ENCODE measurements at regions not wholly inside any gene's neighbourhood (a gene's known extent, or its start where the extent isn't known, plus 50 kb on each side); places are given as distances from the start of the nearest gene placed in this dataset.
"Not testable (repeated sequence)": the region's sequence is repeated elsewhere in the genome, so short reads cannot be mapped to it uniquely, and the experiment has no call there.

DNA sequence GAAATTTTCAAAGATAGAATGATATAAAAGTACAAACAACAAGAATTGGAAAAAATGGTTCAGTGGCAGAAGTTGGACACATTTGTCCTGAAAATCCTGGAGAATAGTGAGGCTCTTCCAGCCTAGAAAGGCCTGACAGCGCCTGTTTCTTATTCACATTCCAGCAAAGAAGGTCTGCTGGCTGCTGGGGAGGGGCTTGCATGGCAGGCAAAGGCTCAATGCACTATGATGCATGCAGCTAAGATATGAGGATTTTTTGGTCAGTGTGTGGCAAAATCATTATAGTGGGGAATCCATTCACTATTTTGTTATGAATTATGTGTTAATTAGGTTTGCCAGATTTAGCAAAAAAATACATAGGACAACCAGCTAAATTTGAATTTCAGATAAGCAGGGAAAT lies 243.9 kb upstream of the SLC30A5 start:
- H3K4me3 ChIP-seq (ENCODE audit: low read depth, poor library complexity, severe bottlenecking), result no peak overlapping the region
- intact Hi-C loops (cut with DNase I; ENCODE audit: low total_unique reads), result no loop called here
- 89 to 90% methylated on average over 1 of the region's 1 CpG for WGBS, 2 donors
- no peak for DNase-seq (ENCODE audit: low spot score in 2 of 2)
- TF ChIP-seq, protein P1, sequence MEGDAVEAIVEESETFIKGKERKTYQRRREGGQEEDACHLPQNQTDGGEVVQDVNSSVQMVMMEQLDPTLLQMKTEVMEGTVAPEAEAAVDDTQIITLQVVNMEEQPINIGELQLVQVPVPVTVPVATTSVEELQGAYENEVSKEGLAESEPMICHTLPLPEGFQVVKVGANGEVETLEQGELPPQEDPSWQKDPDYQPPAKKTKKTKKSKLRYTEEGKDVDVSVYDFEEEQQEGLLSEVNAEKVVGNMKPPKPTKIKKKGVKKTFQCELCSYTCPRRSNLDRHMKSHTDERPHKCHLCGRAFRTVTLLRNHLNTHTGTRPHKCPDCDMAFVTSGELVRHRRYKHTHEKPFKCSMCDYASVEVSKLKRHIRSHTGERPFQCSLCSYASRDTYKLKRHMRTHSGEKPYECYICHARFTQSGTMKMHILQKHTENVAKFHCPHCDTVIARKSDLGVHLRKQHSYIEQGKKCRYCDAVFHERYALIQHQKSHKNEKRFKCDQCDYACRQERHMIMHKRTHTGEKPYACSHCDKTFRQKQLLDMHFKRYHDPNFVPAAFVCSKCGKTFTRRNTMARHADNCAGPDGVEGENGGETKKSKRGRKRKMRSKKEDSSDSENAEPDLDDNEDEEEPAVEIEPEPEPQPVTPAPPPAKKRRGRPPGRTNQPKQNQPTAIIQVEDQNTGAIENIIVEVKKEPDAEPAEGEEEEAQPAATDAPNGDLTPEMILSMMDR (IDR thresholded peaks at IDR 0.05), result no peak
- no peak for TF ChIP-seq POLR2A (IDR thresholded peaks at IDR 0.05)

DNA sequence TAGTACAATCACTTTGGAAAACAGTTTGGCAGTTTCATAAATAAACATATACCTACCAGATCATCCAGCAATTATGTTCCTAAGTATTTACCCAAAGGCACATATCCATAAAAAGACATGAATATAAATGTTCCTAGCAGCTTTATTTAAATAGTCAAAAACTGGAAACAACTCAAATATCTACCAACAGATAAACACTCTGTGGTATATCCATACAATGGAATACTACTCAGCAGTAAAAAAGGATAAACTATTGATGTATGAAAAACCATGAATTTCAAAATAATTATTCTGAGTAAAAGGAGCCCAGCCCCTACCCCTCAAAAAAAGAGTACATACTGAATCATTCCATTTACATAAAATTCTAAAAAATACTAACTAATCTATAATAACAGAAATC lies 232.7 kb upstream of the SLC30A5 start:
- intact Hi-C loops (cut with DNase I; ENCODE audit: low total_unique reads), result no loop called here
- no peak overlapping the region for H3K4me3 ChIP-seq (ENCODE audit: low read depth, poor library complexity, severe bottlenecking)
- TF ChIP-seq, protein P1 (IDR thresholded peaks at IDR 0.05), result no peak
- no peak for TF ChIP-seq POLR2A (IDR thresholded peaks at IDR 0.05)
- no peak for DNase-seq (ENCODE audit: low spot score in 2 of 2)

DNA sequence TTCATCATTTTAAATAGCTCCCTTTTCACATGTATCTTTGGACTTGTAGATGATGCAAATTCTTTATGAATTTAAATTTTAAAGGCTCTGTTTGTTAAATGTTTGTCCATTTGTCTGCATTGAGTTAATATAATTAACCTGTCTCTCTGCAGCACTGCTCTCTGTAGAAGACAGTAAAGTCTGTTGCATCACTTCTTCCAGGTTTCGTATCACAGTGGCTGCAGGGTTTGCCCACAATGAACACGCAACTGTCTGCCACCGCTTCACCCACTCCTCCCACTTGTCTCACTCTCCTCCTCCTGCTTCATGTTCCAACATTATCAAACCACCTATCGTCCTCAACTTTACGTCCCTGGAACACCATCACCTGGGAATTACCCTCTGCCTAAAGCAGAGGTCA lies 231.3 kb upstream of the SLC30A5 start:
- DNase-seq (ENCODE audit: low spot score in 2 of 2), result no peak
- 80 to 83% methylated on average over 5 of the region's 5 CpGs for WGBS, 2 donors
- TF ChIP-seq, protein P1 (IDR thresholded peaks at IDR 0.05), result no peak
- no peak for TF ChIP-seq POLR2A (IDR thresholded peaks at IDR 0.05)
- no peak overlapping the region for H3K4me3 ChIP-seq (ENCODE audit: low read depth, poor library complexity, severe bottlenecking)
- intact Hi-C loops (cut with DNase I; ENCODE audit: low total_unique reads), result no loop called here

DNA sequence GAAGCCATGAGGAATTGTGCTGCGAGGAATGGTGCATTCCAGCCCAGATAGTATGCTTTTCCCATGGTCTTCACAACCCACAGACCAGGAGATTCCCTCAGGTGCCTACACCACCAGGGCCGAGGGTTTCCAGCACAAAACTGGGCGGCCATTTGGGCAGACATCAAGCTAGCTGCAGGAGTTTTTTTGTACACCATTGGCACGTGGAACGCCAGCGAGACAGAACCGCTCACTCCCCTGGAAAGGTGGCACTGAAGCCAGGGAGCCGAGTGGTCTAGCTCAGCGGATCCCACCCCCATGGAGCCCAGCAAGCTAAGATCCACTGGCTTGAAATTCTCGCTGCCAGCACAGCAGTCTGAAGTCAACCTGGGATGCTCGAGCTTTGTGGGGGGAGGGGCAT lies 228.6 kb upstream of the SLC30A5 start:
- intact Hi-C loops (cut with DNase I; ENCODE audit: low total_unique reads); DNase-seq (ENCODE audit: low spot score in 2 of 2); H3K4me3 ChIP-seq (ENCODE audit: low read depth, poor library complexity, severe bottlenecking): not testable (repeated sequence)
- WGBS, 2 donors, result 95 to 96% methylated on average over 11 of the region's 11 CpGs

DNA sequence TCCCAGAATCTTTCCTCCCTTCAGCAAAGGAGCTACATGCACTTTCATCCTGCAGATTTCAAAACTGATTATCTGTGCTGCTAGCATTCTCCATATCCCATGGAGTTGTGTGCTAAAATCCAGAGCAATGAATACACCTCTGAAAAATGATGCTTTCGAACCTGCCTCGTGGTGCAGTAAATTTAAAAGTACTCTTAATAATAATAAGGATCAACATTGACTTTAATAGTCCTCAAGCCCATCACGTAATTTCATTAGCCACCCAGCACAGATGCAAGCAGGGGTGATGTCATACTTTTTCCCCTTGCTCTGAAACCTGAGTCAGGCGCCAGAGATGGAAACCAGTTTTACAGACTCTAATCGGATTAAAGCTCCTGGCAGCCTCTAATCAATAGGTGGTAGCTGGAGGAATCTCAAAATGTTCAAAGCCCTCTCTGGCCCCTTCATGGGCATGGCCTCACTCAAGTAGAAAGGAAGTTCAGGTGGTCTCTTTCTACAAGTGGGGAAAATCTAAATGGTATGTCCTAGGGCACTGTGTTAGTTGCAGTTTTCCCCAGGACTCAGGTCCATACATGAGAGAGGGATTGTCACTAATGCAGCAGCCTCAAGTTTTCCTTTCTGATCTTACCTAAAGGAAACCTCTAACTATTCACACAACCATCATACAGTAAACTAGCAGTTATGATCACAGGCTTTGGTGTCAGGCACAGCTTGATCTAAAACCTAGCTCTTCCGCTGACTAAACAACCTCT lies 221.6 kb upstream of the SLC30A5 start:
- intact Hi-C loops (cut with DNase I; ENCODE audit: low total_unique reads), result no loop called here
- no peak overlapping the region for H3K4me3 ChIP-seq (ENCODE audit: low read depth, poor library complexity, severe bottlenecking)
- TF ChIP-seq POLR2A (IDR thresholded peaks at IDR 0.05), result no peak
- TF ChIP-seq, protein P1 (IDR thresholded peaks at IDR 0.05), result no peak
- DNase-seq (ENCODE audit: low spot score in 2 of 2), result no peak
- 50 to 62% methylated on average over 6 of the region's 6 CpGs for WGBS, 2 donors

DNA sequence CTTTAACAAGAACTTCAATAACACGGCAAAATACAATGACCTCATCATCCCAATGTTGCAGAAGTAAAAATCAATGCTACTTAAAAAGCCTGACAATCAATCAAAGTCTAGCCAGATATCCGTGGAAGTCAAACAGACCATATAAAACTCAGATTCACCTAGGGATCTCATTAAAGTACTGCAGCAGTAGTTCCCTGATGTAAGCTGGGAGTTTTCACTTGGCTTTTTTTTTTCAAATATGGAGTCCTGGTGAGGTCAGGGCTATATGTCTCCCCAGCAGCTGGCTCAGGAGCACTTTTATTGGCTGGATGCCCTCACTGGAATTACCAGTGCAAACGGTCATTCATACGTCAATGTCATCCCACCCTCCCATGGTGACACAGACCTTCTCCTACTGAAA lies 220.6 kb upstream of the SLC30A5 start:
- 81 to 84% methylated on average over 4 of the region's 4 CpGs for WGBS, 2 donors
- DNase-seq (ENCODE audit: low spot score in 2 of 2), result no peak
- TF ChIP-seq POLR2A (IDR thresholded peaks at IDR 0.05), result no peak
- TF ChIP-seq, protein P1 (IDR thresholded peaks at IDR 0.05), result no peak
- intact Hi-C loops (cut with DNase I; ENCODE audit: low total_unique reads), result no loop called here
- H3K4me3 ChIP-seq (ENCODE audit: low read depth, poor library complexity, severe bottlenecking), result no peak overlapping the region

All from lower leg skin (tissue), 4 donors.